Lower lobe of right lung (tissue), 2 donors: ENCODE measurements at regions not wholly inside any gene's neighbourhood (a gene's known extent, or its start where the extent isn't known, plus 50 kb on each side); places are given as distances from the start of the nearest gene placed in this dataset.
"Not testable (repeated sequence)": the region's sequence is repeated elsewhere in the genome, so short reads cannot be mapped to it uniquely, and the experiment has no call there.

Experiments
- ATAC-seq, 2 donors: fragments of 200-7000 bp; cut with Tn5 transposase; one replicate each; pipeline ENCODE4 v1.9.1; 2020 to 2022; ENCODE audit warnings: mild to moderate bottlenecking in 2 of 2, moderate library complexity in 2 of 2
- DNase-seq: peaks from one replicate; pipeline ENCODE4 v3.0.0-alpha.2; 2020
- H3K27ac ChIP-seq: fragments of 200-600 bp; one replicate; pipeline ENCODE4 v1.8.0; 2022
- H3K27me3 ChIP-seq: fragments of 200-600 bp; one replicate; pipeline ENCODE4 v1.8.0; 2022; ENCODE audit warnings: low read depth
- H3K36me3 ChIP-seq: fragments of 200-600 bp; one replicate; pipeline ENCODE4 v1.8.0; 2022; ENCODE audit warnings: mild to moderate bottlenecking
- H3K4me1 ChIP-seq: fragments of 200-600 bp; one replicate; pipeline ENCODE4 v1.8.0; 2022
- H3K4me3 ChIP-seq: fragments of 200-600 bp; one replicate; pipeline ENCODE4 v1.8.0; 2022; ENCODE audit warnings: mild to moderate bottlenecking
- H3K9me3 ChIP-seq: fragments of 200-600 bp; one replicate; pipeline ENCODE4 v1.8.0; 2022
- CTCF ChIP-seq: fragments of 200-600 bp; IDR thresholded peaks from one replicate; pipeline ENCODE4 v1.8.0; 2022; ENCODE audit warnings: antibody characterized with exemption, mild to moderate bottlenecking
- intact Hi-C: fragments of 100-400 bp; cut with DNase I; formaldehyde crosslinking; loops from one replicate; pipeline ENCODE4 v1.11.0; 2022
- donor health status: DM: no; HTN: yes; CAD: no; lungs with severe emphysema.

GRCh38 chr1:25171013-25171412, 61.3 kb downstream of the SYF2 start:
- H3K27ac ChIP-seq, H3K4me3 ChIP-seq, H3K27me3 ChIP-seq, ATAC-seq, DNase-seq, intact Hi-C loops, H3K9me3 ChIP-seq, H3K36me3 ChIP-seq, H3K4me1 ChIP-seq: not testable (repeated sequence)

GRCh38 chr1:25170439-25170838, 61.9 kb downstream of the SYF2 start:
- H3K4me3 ChIP-seq, result no peak overlapping the region
- no peak for TF ChIP-seq CTCF
- H3K36me3 ChIP-seq, result no peaks in the 10 kb centered on the region
- ATAC-seq (no peak), DNase-seq (no peak)
- intact Hi-C loops, result no loop called here
- no peaks in the 10 kb centered on the region for H3K9me3 ChIP-seq
- H3K4me1 ChIP-seq, result no peaks in the 10 kb centered on the region
- no peak overlapping the region for H3K27ac ChIP-seq
- H3K27me3 ChIP-seq, result no peaks in the 10 kb centered on the region

GRCh38 chr1:25169610-25170009, 62.7 kb downstream of the SYF2 start:
- Histone ChIP-seq H3K4me1 (no peaks in the 10 kb centered on the region), H3K9me3 (no peaks in the 10 kb centered on the region), H3K27ac (no peak overlapping the region), H3K36me3 (no peaks in the 10 kb centered on the region), H3K27me3 (no peaks in the 10 kb centered on the region), H3K4me3 (no peak overlapping the region)
- DNase-seq (no peak), ATAC-seq (no peak)
- no peak for TF ChIP-seq CTCF
- intact Hi-C loops, result no loop called here

GRCh38 chr1:25169168-25169567, 63.1 kb downstream of the SYF2 start:
- H3K27me3 ChIP-seq, result no peaks in the 10 kb centered on the region
- H3K27ac ChIP-seq, result no peak overlapping the region
- no peaks in the 10 kb centered on the region for H3K36me3 ChIP-seq
- ATAC-seq (no peak), DNase-seq (no peak)
- no peaks in the 10 kb centered on the region for H3K9me3 ChIP-seq
- no peak for TF ChIP-seq CTCF
- intact Hi-C loops, result no loop called here
- no peak overlapping the region for H3K4me3 ChIP-seq
- no peaks in the 10 kb centered on the region for H3K4me1 ChIP-seq

- no peak for TF ChIP-seq CTCF
- ATAC-seq (no peak), DNase-seq (no peak)
- H3K27ac ChIP-seq, result no peak overlapping the region
- peaks cover 3% of the 10 kb centered on the region for H3K27me3 ChIP-seq
- no peaks in the 10 kb centered on the region for H3K36me3 ChIP-seq
- intact Hi-C loops, result no loop called here
- H3K4me1 ChIP-seq, result no peaks in the 10 kb centered on the region
- no peak overlapping the region for H3K4me3 ChIP-seq
- H3K9me3 ChIP-seq, result no peaks in the 10 kb centered on the region
Observed at GRCh38 chr1:25168193-25169071, 63.9 kb downstream of the SYF2 start.
